Rectal smooth muscle tissue (tissue), 1 donor: ENCODE measurements at regions not wholly inside any gene's neighbourhood (a gene's known extent, or its start where the extent isn't known, plus 50 kb on each side); places are given as distances from the start of the nearest gene placed in this dataset.

Experiments
- H3K27ac ChIP-seq: one replicate; pipeline ENCODE4 v1.7.0; 2013; ENCODE audit warnings: low read depth, low read length, inconsistent platforms
- H3K27me3 ChIP-seq: one replicate; pipeline ENCODE4 v1.7.0; 2013; ENCODE audit warnings: low read length; ENCODE audit not compliant: control insufficient read depth, insufficient read depth
- H3K36me3 ChIP-seq: one replicate; pipeline ENCODE4 v1.7.0; 2013; ENCODE audit warnings: low read length; ENCODE audit not compliant: control insufficient read depth, insufficient read depth
- H3K4me1 ChIP-seq: one replicate; pipeline ENCODE4 v1.7.0; 2013; ENCODE audit warnings: low read length; ENCODE audit not compliant: control insufficient read depth, insufficient read depth
- H3K4me3 ChIP-seq: one replicate; pipeline ENCODE4 v1.7.0; 2013; ENCODE audit warnings: low read length
- H3K9ac ChIP-seq: one replicate; pipeline ENCODE4 v1.7.0; 2013; ENCODE audit warnings: low read length

DNA sequence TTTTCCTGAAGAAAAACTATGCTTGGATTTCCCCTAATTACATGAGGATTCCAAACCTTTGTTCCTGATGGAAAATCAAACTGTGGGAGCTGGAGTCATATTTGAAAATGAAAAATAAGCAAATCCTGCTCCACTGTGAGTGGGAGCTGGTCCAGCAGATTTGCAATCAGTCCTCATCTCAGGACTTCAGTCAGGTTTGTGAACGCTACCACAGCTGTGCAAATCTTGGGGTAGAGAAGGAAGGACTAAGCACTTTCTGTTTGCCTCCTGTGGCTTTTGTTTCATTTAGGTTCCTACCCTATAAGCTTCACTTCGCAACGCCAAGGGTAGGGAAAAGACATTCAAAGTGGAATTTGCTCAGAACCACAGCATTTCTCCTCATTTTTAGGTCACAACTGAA is 238.2 kb downstream of the TUSC7 start:
- Histone ChIP-seq H3K4me3 (no peak overlapping the region), H3K36me3 (no peaks in the 10 kb centered on the region), H3K27ac (no peak overlapping the region), H3K9ac (no peak overlapping the region), H3K4me1 (no peaks in the 10 kb centered on the region), H3K27me3 (no peaks in the 10 kb centered on the region)

DNA sequence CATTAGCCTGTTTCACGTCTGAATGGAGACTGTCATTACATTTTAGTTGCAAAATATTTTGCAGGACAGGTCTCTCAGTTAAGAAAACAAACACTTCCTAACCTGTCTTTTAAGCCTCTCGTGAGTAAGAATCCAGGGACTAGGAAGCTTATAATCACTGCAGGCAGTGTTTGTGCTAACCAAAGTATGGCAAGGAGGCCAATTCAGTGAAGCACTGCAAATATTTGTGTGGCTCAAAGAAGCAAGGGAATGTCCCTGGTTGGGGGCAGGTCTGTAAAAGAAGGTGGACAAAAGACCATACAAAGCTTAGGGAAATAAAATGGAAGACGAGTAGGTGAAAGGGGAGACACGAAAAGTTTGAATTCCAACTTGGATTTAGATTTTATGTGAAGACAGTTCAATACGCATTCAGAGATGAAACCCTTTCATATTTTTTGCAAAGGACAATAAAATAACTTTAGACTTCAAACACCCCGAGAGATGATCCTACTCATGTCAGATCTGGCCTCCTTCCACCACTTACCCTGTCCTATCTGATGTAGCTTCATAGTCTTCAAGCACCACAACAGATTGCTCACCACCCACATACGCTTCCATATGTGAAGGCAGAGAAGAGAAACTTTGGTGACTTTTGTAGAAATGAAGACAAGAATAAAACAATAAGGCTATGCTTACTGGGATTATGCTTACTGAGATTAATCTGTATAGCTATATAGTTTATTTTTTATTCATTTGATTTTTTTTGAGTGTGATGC is 240.9 kb downstream of the TUSC7 start:
- no peak overlapping the region for H3K9ac ChIP-seq
- H3K27ac ChIP-seq = no peak overlapping the region
- no peaks in the 10 kb centered on the region for H3K4me1 ChIP-seq
- no peaks in the 10 kb centered on the region for H3K36me3 ChIP-seq
- no peak overlapping the region for H3K4me3 ChIP-seq
- no peaks in the 10 kb centered on the region for H3K27me3 ChIP-seq

DNA sequence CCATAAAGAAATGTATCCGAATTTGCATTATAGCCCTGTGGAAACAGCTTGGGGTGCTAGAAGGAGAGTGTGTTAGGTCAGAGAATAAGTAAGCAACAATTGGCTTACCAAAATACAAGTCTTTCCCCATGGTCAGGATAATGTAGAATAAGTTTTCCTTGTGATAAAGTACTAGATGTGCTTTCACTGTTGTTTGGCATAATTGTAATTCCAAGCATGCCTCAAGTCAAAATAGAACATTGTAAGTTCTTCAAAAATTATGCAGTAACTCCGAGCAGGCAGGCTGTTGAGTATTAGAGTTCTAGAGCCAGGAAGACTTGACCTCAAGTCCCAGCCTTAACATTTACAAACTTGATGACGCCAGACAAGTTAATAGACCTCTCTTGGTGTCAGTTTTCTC is 242.0 kb downstream of the TUSC7 start:
- Histone ChIP-seq H3K27ac (no peak overlapping the region), H3K4me1 (no peaks in the 10 kb centered on the region), H3K36me3 (no peaks in the 10 kb centered on the region), H3K4me3 (no peak overlapping the region), H3K27me3 (no peaks in the 10 kb centered on the region), H3K9ac (no peak overlapping the region)

DNA sequence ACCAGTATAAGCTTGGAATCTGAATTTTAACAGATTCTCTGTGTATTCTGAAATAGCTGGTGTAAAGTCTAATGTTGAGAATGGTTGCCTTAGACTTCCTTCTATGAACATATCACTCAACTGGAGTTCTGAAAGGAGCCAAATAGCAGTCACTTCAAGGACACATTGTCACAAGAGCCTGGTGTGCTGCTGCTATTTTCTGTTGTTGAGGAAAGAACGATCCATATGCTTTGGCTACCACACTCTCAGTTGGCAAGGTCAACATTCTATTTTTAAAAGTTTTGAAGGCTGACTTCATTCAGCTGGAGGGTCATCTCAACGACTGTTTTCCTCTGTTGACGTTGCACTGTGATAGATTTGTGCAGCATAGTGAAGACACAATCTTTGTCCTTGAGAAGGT is 248.7 kb downstream of the TUSC7 start:
- H3K4me1 ChIP-seq = no peaks in the 10 kb centered on the region
- H3K4me3 ChIP-seq = no peak overlapping the region
- H3K27me3 ChIP-seq = no peaks in the 10 kb centered on the region
- no peak overlapping the region for H3K27ac ChIP-seq
- no peaks in the 10 kb centered on the region for H3K36me3 ChIP-seq
- H3K9ac ChIP-seq = no peak overlapping the region

DNA sequence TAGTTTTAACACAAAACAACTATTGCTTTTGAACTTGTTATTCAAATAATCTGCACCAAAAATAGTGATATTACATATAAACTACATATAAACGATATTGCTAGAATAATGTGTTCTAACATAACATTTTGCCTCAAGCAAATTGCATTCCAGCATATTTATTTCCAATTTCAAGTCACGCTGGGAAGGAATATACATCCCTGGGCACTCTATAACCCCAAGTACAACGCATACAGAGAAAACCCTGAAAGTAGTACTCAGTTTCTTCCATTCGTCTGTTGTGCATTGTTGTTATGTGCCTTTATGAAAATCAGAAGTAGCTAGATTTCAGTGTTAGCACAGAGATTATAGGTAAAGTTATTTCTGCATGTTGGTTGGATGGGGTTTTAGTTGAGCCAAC is 251.5 kb downstream of the TUSC7 start:
- H3K9ac ChIP-seq = no peak overlapping the region
- H3K4me3 ChIP-seq = no peak overlapping the region
- no peaks in the 10 kb centered on the region for H3K36me3 ChIP-seq

DNA sequence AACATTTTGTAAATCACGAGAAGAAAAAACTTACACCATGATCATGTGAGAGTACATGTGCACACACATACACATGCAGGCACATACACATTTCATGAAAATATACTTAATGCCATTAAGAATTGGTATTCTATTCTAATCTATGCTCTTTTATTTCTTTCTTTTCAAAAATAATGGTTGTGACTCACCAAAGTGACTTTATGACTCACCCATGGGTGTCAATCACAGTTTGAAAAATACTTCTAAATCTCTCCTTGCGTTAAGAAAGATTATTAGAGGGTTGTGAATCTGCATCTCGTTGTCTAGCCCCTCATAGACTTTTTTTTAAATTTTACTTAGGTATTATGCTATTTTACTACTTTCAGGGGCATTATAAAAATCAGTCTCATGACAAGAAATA is 254.2 kb downstream of the TUSC7 start:
- Histone ChIP-seq H3K27me3 (no peaks in the 10 kb centered on the region), H3K27ac (no peak overlapping the region)

More for the DNA sequence above, 251.5 kb downstream of the TUSC7 start:
- Histone ChIP-seq H3K4me1 (no peaks in the 10 kb centered on the region), H3K27ac (no peak overlapping the region), H3K27me3 (no peaks in the 10 kb centered on the region)

DNA sequence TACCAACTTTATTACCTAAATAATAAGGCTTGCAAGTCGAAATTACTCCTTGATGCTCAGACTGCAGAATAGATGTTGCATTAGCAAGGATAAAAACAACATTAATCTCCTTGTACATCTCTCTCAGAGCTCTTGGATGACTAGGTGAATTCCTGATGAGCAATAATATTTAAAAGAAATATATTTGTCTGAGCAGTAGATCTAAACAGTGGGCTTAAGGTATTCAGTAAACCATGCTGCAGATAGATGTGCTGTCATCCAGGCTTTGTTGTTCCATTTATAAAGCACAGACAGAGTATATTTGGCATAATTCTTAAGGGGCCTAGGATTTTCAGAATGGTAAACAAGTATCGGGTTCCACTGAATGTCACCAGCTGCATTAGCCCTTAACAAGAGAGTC is 257.1 kb downstream of the TUSC7 start:
- Histone ChIP-seq H3K27ac (no peak overlapping the region), H3K36me3 (no peaks in the 10 kb centered on the region), H3K27me3 (no peaks in the 10 kb centered on the region), H3K9ac (no peak overlapping the region), H3K4me3 (no peak overlapping the region), H3K4me1 (no peaks in the 10 kb centered on the region)

More for the DNA sequence above, 254.2 kb downstream of the TUSC7 start:
- Histone ChIP-seq H3K4me1 (no peaks in the 10 kb centered on the region), H3K36me3 (no peaks in the 10 kb centered on the region), H3K9ac (no peak overlapping the region), H3K4me3 (no peak overlapping the region)

DNA sequence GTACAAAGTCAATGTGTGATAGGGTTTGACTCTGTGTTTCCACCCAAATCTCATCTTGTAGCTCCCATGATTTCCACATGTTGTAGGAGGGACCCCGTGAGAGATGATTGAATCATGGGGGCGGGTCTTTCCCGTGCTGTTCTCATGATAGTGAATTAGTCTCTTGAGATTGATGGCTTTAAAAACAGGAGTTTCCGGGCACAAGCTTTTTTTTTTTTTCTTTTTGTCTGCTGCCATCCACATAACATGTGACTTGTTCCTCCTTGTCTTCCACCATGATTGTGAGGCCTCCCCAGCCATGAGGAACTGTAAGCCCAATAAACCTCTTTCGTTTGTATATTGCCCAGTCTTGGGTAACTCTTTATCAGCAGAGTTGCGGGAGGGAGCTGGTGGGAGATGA is 259.6 kb downstream of the TUSC7 start:
- Histone ChIP-seq H3K27ac (no peak overlapping the region), H3K36me3 (no peaks in the 10 kb centered on the region), H3K27me3 (no peaks in the 10 kb centered on the region), H3K9ac (no peak overlapping the region), H3K4me1 (no peaks in the 10 kb centered on the region), H3K4me3 (no peak overlapping the region)

DNA sequence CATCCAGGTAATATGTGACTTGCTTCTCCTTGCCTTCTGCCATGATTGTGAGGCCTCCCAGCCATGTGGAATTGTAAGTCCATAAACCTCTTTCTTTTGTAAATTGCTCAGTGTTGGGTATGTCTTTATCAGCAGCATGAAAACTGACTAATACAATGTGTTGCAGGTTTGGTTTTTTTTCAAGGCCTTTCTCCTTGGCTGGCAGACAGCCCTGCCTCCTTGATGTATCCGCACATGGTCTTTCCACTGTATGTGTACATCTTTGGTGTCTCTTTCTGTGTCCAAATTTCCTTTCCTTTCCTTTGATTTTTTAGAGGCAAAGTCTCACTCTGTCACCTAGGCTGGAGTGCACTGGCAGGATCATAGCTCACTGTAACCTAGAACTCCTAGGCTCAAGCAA is 260.1 kb downstream of the TUSC7 start:
- H3K4me3 ChIP-seq = no peak overlapping the region
- no peak overlapping the region for H3K9ac ChIP-seq
- no peak overlapping the region for H3K27ac ChIP-seq
- no peaks in the 10 kb centered on the region for H3K36me3 ChIP-seq
- H3K27me3 ChIP-seq = no peaks in the 10 kb centered on the region
- no peaks in the 10 kb centered on the region for H3K4me1 ChIP-seq

DNA sequence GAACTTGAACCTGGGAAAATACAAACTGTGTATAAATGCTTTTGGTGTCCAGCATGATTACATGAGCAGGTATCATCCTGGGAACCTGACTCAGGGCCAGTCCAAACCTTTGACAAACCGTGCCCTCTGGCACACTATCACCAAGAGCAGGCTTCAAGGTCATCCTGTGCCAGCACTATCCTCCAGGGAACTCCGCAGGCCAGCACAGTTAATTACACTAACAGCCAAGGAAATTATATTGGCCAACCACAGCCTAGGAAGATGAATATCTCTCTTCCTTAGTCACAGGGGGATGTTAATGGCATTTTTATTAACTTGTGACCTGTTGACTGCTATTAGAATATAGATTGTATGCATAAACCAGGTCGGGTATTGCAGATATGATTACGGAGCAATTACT is 262.0 kb downstream of the TUSC7 start:
- no peaks in the 10 kb centered on the region for H3K27me3 ChIP-seq
- H3K36me3 ChIP-seq = no peaks in the 10 kb centered on the region
- no peak overlapping the region for H3K9ac ChIP-seq
- H3K4me1 ChIP-seq = no peaks in the 10 kb centered on the region
- H3K27ac ChIP-seq = no peak overlapping the region
- no peak overlapping the region for H3K4me3 ChIP-seq

DNA sequence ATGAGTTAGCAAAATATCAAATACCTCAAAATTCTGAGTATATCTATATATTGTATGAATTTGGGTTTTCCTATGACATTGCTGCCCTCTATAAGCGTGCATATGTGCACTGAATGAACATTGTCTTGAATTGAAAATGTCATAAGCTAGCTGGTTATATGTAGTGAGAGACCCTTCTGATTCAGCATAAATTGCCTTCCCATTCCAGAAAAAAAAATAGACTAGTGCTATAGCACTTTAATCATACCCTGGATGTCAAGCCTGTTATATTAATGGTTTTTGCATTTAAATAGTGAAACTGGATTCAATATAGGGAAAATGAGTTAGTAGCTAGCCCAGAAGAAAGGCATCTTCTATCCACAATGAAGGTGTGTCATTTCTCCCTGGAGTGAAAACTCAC is 265.1 kb downstream of the TUSC7 start:
- H3K4me3 ChIP-seq = no peak overlapping the region

DNA sequence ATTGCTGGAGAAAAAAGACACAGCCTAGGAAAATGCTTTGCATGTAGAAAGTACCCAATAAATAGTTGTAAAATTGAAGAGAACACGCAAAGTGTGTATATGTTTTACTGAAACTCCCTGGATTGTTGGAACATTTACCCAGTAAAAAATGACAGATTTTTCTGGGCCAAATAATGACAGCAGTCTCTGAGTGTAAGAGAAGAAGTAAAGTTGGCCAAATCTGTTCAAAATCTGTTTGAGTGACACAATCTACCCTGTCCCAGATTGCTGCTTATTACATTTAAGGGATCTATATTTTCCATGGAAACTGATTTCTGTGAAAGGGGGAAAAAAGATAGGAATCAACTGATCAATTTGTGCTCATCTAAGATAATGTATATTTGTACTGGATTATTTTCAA is 267.9 kb downstream of the TUSC7 start:
- H3K9ac ChIP-seq = no peak overlapping the region
- no peak overlapping the region for H3K27ac ChIP-seq
- H3K36me3 ChIP-seq = no peaks in the 10 kb centered on the region
- no peak overlapping the region for H3K4me3 ChIP-seq
- no peaks in the 10 kb centered on the region for H3K27me3 ChIP-seq
- H3K4me1 ChIP-seq = no peaks in the 10 kb centered on the region

More for the DNA sequence above, 265.1 kb downstream of the TUSC7 start:
- H3K4me1 ChIP-seq = no peaks in the 10 kb centered on the region
- H3K27me3 ChIP-seq = no peaks in the 10 kb centered on the region
- H3K27ac ChIP-seq = no peak overlapping the region
- H3K36me3 ChIP-seq = no peaks in the 10 kb centered on the region
- no peak overlapping the region for H3K9ac ChIP-seq

DNA sequence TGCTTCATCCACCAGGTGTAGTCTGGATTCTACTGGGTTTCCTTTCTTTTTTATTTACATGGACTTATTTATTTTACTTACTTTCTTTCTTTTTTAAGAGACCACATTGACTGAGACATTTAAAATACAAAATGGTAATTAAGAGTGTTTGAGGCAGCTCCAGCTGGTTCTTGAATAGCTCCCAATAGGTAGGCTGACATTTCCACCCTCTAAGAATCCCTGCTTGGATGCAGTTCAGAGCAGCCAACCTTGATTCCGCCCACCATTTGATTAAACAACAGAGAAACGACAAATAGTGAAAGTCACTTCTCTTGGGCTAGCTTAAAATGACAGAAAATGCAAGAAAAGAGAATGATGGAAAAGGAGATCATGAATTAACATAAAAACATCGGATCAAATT is 270.5 kb downstream of the TUSC7 start:
- no peak overlapping the region for H3K4me3 ChIP-seq
- no peaks in the 10 kb centered on the region for H3K4me1 ChIP-seq
- no peaks in the 10 kb centered on the region for H3K27me3 ChIP-seq
- no peak overlapping the region for H3K9ac ChIP-seq
- no peak overlapping the region for H3K27ac ChIP-seq
- no peaks in the 10 kb centered on the region for H3K36me3 ChIP-seq
